Activated naive CD4-positive, alpha-beta T cell treated with anti-CD3 and anti-CD28 coated beads, Interleukin-2, amount 50 U/mL, for 16 hours (primary cell): ENCODE measurements at regions not wholly inside any gene's neighbourhood (a gene's known extent, or its start where the extent isn't known, plus 50 kb on each side); places are given as distances from the start of the nearest gene placed in this dataset.
"Not testable (repeated sequence)": the region's sequence is repeated elsewhere in the genome, so short reads cannot be mapped to it uniquely, and the experiment has no call there.

Experiments used
- DNase-seq: peaks from one replicate; pipeline ENCODE4 v3.0.0-alpha.2; 2020

DNA sequence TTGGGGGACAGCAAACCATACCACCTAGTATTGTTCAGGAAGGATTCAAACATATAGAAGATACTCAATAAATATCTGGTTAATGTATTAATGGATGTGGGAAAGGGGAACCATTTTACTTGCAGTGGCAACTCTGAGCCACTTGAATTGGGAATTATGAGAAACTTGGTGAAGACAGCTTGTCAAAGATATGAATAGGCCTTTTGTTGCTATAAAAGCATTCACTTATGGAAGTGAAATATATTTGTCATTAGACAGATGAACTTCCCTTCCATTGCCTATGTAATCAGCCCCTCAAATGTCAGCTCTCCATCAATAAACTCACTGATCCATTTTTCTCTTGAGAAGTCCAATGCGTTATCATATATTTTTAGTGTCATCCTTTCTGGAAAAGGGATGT lies 56.1 kb downstream of the GPR85 start:
- DNase-seq = no peak

DNA sequence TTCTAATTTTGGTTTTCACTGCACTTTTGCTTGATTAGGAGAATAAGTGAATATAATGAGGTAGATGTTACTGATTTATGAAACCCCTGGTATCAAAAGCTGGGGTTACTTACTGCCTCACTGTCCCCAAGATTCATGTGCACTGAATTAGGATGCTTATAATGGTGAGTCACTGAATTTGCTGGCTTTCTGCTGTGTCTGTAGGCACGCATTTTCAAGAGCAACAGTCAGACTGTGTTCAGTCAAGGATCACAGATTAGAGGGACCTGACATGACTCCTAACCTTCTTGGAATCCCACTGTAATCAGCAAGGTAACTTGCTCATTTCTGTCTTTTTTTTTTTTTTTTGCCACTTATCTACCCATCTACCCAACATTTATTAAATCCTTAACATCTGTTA lies 59.7 kb downstream of the GPR85 start:
- no peak for DNase-seq

- not testable (repeated sequence) for DNase-seq
Observed at GRCh38 chr7:113017144-113017857, 69.3 kb downstream of the GPR85 start.

DNA sequence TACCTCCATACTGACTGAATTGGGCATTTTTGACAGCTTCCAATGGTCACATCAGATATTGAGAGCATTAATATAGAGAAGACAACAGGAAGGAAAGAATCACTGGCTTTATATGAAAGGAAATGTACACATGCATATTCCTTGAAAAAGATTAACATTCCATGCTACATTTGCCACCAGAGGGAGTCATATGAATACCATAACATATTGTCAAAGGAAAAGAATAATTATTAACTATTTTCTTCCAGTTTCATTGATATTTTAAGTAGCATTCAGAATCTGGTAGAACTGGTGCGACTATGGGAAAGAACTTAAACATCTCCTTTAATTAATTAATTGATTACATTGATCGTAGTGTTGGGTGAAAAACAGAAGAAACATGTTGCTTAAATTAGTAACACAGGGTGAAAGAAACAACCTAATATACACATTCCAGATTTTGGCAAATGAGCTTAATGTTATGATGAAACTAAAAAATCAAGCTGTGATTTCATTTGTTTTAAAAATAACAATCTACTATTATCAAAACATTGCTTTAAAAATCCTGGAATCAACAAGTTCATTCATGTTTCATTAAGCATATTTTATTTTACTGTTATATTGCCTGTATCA lies 71.5 kb downstream of the GPR85 start:
- DNase-seq = no peak

DNA sequence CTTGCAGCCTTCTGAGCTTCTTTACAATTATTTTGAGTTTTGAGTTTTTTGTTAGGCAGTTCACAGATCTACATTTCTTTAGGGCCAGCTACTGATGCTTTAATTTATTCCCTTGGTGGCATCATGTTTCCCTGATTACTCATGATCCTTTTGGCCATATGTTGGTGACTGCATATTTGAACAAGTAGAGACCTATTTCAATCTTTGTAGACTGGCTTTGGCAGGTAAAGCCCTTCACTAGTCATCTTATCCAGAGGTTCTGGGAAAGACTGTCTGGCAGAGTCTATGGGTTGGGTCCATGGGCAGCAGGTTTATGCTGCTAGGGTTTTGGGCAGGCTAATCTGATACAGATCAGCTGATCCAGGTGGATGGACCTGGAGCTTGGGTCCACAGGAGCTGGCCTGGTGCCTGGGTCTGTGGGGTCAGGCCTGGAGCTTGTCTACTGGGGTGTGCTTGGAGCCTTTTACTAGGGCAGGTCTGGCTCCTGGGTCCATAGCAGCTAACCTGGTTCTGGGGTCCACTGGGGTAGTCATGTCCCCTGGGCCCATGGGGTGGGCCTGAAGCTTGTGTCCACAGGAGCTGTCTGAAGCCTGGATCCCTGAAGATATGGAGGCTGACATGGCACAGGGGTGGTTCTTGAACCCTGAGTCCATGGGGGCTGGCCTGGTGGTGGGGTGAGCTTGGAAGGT lies 72.7 kb downstream of the GPR85 start:
- DNase-seq = no peak

GRCh38 chr7:113012862-113013261 lies 73.8 kb downstream of the GPR85 start:
- not testable (repeated sequence) for DNase-seq

DNA sequence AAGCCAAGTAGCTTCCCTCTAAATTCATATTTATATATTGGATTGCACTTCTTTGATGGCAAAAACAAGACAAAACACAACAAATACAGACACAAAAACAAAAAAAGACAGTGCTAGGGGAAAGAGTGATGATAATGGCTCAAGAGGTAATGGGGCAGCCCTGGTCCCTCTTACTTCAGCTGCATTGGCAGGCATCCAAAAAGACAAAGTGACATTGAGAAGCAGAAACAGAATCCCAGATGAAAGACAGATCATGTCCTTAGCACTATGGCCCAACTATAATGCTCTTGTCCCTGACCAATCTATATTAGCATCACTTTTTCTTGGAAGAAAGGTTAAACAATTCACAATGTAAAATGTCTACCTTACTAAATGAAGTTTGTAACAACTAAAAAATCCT lies 76.2 kb downstream of the GPR85 start:
- DNase-seq = no peak

DNA sequence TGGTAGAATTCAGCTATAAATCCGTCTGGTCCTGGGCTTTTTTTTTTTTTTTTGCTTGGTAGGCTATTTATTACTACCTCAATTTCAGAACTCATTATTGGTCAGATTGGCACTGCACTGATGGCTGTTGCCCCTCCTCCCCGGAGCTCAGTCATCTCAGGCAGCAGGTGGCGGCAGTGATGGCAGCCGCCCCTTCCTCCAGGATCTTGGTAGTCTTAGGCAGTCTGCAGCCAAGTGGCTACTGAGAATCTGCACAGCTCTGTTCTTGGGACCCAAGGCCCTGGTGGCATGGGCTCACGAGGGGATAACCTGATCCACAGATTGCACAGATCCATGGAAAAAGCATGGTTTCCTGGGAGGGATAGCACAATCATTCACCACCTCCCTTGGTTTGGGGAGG lies 77.9 kb downstream of the GPR85 start:
- DNase-seq = no peak

DNA sequence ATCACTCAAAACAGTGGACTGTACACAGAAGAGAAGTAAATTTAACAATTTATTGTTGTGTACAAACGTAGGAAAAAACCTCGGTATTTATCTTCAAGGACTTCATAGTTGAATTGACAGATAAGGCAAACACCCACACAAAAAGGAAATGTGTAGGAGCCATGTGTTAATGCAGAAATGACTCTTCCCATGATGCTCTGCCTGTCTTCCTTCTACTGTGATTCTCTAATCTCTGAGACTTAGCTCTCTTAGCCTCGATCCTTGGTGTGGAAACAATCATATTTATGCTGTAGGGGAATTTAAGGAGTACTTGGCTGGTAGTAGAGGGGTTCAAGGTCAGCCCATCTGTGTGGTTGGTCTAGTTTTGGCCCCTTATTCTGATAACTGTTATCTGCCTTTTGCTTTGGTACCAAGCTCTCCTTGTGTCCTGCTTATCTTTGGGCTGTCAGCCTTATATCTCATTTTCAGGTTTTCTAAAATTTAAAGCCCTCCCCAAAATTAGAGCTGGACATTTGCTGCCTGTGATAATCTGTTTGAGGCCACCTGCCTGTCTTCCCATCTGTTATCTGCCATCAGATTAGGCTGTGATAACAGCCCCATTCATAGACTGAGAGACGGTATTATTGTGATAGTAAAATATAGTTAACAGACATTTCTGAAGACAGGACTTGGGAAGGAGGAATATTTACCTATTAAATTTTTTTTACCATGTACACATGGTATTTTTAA lies 81.7 kb downstream of the GPR85 start:
- DNase-seq = no peak

- DNase-seq = no peak
Observed at GRCh38 chr7:113000316-113001020, 86.2 kb downstream of the GPR85 start.

GRCh38 chr7:112997831-112998230 lies 88.8 kb downstream of the GPR85 start:
- no peak for DNase-seq

DNA sequence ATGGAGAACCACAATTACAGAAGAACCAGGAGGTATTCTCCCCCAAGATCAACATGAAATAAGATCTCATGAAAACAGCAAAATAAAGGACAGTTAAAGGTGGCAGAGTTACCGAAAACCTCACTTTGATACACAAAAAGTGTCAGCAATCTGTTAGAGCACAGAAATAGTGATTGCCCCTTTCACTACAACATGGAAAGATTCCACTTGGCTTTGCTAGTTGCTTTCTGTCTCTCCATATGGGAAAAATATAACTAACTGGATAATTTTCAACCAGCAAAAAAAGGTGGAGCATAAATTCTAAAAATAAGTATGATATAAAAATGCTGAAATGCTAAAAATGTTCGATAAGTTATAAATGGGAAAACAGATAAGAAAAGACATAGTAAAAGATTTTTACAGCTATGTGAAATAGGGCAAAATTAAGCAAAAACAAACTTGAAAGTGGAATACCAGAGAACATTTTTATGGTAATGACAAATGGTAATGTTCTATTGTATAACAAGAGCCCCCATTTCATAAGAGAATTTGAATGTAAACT lies 90.2 kb downstream of the GPR85 start:
- DNase-seq = no peak

DNA sequence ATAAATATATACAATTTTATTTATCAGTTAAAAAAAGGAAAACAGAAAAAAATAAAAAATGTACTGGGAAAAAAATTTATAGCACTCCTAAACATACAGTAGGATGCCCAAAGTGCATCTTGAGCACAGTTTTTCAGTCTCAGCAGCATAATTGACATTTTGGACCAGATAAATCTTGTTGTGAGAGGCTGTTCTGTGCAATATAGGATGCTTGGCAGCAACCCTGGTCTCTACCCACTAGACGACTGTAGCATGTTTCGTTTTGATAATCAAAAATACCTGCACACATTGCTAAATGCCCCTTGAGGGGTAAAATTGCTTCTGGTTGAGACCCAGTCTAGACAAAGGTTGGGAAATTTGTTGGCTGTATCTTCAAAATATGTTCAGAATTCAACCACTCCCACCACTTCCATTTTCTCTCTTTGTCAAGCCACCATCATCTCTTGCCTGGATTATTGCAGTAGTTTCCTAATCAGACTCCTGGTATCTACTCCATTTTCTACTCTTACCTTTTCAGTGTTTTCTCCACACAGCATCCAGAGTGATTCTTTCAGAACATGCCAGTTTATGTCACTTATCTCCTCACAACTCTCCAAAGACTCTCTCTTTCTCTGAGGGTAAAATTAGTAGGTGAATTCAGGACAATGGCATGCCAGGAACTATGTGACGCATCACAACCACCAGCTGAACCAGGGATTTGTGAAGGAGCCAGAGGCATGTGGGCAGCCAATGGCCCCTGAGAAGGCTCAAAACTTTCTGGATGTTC lies 91.4 kb downstream of the GPR85 start:
- DNase-seq = no peak

GRCh38 chr7:112994656-112995055 lies 92.0 kb downstream of the GPR85 start:
- DNase-seq = no peak

DNA sequence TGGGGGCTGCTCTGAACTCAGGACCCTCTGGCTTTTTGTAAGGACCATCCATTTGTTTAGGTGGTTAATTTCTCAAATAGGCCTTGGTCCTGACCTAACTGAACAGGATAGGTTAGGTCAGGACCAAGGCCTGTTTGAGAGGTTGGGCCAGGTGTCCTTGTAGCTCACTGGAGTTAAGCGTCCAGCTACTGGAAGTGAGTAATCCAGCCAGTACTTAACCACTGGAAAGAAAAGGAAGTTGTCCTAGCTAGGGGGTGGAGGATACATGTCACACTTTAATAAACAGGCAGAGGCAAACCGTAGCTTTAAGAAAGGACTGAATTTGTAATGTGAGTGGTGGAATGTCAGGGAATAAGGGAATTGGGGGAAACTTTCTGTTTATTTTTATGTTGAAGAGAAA lies 96.0 kb downstream of the GPR85 start:
- no peak for DNase-seq

DNA sequence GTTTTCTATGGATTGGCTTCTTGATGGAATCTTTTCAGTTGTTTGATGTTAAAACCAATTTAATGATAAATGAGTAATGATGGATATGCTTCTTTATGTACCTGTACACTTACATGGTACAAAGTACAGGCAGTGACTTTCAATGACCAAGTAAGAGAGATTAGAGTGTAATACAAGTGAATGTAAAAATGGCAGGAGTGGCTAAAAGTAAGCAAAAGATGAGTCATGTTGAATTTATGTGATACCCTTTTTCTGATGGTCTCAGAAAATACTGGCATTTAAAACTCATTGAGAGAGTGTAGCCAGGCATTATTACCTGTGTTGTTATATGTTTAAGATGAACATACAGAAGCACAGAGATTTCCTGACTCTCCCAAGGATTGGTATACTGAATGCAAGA lies 97.1 kb downstream of the GPR85 start:
- no peak for DNase-seq

GRCh38 chr7:112987171-112987570 lies 99.5 kb downstream of the GPR85 start:
- DNase-seq = no peak

DNA sequence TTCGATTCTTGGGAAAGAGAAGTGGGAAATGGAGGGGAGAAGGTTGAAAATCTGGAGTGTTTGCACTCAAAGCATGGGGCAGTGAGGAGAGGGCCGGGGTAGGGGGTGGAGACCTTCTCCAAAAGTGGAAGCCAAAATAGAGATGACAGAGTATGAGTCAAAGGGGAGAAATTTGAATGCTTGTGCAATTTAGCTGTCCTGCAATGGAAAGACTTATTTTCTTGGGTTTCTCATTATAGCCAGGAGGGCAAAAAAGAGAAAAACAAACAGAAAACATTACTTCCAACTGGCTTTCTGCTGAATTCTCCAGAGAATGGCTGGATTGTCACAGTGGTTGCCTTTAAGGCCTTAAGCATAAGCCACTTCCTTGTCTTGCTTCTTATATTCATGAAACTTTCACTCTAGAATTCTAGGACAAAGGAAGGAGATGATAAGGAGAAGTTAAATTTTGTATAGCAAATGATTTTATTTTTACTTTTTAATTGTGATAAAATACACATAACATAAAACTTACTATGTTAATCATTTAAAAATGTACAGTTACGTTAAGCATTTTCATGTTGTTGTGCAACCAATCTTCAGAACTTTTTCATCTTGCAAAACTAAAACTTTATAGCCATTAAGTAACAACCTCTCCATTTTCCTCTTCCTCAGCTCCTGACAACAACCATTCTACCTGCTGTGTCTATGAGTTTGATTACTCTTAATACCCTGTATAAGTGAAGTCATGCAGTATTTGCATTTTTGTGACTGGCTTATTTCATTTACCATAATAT lies 100.2 kb downstream of the GPR85 start:
- DNase-seq = no peak

DNA sequence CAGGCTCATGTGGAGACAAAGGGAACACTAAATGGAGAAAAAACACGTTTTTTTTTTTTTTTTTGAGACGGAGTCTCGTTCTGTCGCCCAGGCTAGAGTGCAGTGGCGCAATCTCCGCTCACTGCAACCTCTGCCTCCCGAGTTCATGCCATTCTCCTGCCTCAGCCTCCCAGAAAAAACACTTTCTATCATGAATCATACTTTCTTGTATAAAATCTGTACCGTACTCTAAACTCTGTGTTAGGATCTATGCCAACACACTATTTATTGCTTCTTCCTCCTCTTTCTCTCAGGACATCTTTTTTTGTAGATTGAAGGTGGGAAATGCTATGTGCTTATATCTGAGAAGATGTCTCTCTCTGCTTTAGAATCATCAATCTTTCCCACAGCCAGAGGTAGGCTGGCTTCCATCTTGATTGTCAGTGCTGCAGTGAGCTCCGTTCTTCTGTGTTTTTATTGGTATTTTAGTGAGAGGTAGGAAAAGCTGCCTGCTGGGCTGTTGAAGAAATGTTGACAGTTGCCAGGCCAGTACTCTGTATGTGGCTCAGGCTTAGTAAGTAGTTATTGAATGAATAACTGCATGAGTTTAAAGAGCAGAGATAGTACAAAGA lies 101.1 kb downstream of the GPR85 start:
- DNase-seq = no peak

DNA sequence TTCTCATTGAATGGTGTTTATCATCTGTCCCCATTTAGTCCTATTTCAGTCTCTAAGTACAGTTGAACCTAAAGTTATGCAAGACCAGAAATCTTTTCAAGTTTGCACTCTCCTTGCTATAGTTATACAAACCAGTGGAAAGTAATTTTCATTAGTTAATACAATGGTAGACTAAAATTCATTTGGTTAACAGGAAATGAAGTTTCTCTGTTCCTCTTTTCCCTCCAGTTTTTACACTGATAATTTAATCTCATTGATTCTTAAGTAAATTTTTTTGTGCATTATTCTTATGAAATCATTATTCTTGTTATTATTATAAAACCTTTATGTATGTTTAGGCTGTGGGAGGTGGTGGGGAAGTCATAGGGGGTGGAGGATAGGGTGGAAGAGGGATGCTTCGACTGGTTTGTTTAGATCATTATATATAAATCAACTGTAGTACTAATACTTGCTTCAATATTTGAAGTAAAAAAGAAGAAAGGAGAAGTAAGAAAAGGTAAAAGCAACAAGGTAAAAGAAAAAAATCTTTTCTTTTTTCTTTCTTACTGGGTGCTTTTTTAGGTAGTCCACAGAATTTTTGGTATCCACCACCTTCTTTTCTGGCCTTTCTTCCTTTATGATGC lies 104.1 kb downstream of the GPR85 start:
- no peak for DNase-seq
